HG03354 (cell line): ENCODE measurements at regions not wholly inside any gene's neighbourhood (a gene's known extent, or its start where the extent isn't known, plus 50 kb on each side); places are given as distances from the start of the nearest gene placed in this dataset.
"Not testable (repeated sequence)": the region's sequence is repeated elsewhere in the genome, so short reads cannot be mapped to it uniquely, and the experiment has no call there.

ENCODE experiments used
- ATAC-seq: cut with Tn5 transposase; IDR thresholded peaks from one replicate; pipeline ENCODE4 v1.9.1; 2021; ENCODE audit warnings: mild to moderate bottlenecking; ENCODE audit not compliant: unreplicated experiment, poor library complexity, severe bottlenecking

- ATAC-seq = no peak
These were observed 497.7 kb upstream of the TBL1XR1 start for GRCh38 chr3:177694951-177695350.

DNA sequence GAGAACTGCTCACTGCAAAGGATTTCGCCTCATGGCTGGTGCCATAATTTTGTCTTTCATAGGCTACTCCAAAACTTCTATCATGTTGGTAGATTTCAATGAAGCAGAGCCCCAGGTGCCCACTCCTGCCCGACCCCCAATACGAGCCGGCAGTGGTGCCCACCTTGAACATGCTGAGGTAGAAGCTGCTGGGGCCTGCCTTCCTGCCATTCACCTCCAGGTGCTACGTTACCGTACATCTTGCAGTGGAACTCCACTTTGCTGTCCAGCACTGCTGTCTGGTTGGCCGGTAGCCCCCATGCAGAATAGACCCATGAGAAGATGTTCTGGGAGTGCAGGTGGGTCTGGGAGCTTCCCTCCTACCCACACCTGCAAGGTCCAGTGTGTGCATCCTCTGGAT is 502.8 kb upstream of the TBL1XR1 start:
- ATAC-seq = no peak

GRCh38 chr3:177703788-177704187 is 506.5 kb upstream of the TBL1XR1 start:
- no peak for ATAC-seq

GRCh38 chr3:177705976-177706823 is 508.9 kb upstream of the TBL1XR1 start:
- ATAC-seq = no peak

DNA sequence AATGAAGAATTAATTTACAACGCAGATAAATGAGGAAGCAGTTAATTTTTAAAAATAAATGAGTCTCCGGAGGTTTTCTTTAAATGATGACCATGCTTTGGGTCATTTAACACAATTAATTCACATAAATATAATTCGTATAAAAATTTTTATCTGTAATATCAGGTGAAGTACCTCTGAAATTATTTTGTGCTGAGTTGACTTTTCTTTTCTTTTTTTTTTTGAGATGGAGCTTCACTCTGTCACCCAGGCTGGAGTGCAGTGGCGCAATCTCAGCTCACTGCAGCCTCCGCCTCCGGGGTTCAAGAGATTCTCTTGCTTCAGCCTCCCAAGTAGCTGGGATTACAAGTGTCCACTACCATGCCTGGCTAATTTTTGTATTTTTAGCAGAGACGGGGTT is 512.2 kb upstream of the TBL1XR1 start:
- ATAC-seq = not testable (repeated sequence)

- no peak for ATAC-seq
These were observed 513.2 kb upstream of the TBL1XR1 start for GRCh38 chr3:177710506-177710905.

GRCh38 chr3:177711637-177712036 is 514.4 kb upstream of the TBL1XR1 start:
- no peak for ATAC-seq

DNA sequence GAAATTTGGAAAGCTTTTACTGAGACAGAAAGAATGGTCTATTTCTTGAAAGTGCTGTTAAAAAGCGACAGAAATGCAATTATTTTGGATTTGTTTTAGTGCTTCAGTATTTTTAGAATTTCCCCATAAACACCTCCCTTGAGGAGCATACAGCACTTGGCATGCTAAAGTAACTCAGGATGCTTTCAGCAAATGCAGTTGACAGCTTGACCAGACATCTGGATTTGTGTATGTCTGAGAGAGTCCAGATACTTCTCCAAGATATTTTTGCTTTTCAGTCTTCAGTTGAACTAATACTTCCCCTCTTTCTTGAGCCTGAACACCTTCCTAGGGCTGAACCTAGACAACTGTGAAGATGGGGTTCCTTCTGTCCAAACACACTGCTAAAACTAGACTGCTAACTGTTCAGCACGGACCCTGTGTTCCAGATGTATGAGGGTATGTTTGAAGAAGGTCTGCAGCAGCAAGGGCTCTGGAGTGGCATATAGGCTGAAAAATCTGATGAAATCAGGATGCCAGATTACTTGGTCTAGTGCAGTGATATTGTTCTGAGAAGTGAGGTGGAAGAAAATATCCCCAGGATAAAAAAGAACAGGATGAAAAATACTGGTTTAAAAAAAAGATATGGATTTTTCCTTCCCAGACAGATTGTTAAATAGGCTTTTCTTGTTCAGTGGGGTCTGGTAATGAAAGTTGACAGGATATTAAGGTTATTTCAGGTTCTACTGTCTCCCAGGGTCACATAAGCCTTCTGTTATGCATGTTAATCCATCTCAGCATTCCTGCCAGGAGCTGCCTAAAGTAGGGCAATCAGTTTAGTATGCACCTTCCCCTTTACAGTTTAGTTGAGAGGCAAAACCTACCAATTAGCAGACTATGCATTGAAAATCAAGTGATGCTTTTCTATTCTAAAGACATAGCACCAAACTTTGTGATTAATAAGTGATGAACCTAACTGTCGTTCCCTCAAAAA is 516.9 kb upstream of the TBL1XR1 start:
- no peak for ATAC-seq

DNA sequence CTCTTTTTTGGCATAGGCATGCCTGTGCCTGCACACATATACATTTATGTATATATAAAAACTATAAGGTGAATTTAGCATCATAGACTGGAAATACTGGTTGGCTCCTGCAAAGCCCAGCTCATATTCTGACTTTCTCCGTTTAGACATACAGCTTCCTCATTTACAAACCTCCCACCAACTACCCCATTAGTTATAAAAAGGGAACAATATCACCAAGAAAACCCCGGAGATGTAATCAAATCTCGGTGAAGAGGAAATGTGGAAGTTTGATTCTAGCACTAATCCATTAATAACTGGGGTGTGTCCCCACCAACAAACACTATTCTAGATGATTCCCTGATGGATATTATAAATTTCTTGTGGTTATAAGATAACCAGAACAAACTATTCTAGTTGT is 517.7 kb upstream of the TBL1XR1 start:
- no peak for ATAC-seq

DNA sequence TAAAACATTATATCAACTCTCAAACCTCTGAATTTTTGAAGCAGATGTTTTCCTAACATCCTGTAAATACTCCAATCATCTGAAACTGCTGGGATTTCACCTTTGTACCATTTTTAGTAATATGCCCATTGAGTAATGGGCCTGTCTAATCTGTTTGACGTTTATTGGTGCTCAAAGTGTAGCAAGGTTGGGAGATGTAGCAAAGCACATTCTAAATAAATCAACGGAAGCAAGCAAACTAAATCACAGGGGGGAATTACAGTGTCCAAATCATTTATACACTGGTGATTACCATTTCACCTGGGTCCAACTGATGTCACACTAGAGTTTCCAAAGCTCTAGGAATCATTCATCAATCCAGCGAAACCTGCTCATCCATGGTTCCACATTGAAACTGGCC is 518.7 kb upstream of the TBL1XR1 start:
- ATAC-seq = no peak

DNA sequence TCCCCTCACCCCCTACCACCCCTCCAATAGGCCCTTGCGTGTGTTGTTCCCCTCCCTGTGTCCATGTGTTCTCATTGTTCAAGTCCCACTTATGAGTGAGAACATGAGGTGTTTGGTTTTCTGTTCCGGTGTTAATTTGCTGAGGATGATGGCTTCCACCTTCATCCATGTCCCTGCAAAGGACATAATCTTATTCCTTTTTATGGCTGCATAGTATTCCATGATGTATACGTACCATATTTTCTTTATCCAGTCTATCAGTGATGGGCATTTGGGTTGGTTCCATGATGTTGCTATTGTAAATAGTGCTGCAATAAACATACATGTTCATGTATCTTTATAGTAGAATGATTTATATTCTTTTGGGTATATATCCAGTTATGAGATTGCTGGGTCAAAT is 523.6 kb upstream of the TBL1XR1 start:
- ATAC-seq = not testable (repeated sequence)

DNA sequence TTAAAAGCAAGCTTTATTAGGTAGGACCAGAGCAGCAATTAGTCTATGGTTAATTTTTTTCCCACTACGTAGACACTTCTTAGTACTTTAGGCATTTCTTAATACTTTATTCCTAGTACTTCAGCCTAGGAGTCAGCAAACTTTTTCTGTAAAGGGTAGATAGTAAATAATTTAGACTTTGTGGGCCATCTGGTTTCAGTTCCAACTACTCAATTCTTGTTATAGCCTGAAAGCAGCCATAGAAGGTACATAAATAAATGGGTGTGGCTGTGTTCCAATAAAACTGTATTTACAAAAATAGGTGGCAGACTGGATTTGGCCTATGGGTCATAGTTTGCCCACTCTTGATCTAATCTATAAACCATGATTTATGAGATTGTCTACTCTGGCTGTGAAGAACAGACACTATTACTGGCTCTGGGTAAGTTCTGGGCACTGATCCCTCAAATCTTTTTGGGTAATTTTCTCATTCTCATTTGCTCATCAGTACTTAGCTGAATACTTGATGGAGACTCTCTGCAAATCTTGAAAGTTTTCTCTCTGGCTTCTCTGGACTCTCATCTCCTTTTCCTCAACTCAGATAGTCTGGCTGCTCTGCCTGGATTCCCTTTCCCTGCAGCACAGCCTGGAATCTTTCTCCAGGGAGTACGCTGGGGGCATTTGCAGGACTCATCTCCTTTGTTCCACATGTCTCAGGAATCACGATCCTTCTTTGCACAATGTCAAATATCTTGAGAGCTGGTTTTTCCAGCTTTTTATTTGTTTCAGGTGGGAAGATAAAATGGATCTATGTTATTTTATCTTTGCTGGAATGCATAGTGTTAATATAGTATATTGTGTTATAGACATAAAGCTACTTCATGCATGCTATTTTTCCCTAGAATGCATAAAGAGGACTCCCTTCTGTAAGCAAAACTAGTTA is 524.8 kb upstream of the TBL1XR1 start:
- no peak for ATAC-seq

DNA sequence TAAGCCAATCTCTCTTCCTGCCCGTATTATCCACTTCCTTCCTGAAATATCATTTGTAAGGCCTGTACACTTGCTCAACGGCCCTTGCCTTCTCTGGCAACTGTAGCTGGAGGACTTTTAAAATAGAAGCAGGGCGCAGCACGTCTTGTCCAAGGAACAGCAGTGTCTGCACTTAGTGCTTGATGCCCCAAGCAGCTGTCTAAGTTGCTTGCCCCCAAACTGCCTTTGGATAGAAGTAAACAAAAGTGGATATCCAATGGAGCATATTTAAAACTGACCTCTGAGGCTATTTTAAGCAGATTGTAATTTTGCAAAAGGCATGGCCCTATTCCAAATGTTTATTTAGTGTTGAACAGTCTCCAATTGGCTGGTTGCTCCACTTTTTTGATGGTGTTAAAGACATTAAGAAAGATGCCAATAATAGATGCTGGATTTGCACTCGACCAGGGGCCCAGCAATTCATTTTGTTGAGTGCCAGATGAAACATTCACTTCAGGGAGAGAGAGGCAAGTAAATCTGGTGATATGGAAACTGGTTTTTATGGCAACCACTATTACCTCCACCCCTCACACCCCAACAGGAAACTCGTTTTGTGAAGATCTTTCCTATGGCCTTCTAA is 526.8 kb upstream of the TBL1XR1 start:
- no peak for ATAC-seq

GRCh38 chr3:177725165-177725564 is 527.9 kb upstream of the TBL1XR1 start:
- ATAC-seq = no peak

DNA sequence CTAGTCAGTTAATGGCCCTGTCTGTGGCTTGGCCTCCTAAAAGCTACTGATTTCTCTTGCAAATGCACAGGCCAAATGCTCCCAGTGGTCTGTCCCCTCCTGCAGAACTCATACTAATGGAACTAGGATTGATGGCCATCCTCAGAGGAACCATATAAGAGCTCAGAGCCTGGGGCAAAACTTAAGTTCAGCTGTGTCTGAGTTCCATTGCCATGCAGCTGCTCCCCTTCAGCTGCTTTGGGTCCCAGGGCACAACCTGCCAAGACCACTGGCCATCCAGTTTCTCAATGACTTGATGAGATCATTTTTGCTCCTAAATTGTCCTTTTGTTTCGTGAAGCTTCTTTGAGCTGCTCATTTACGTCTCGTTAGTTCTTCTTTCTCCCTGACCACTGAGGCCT is 529.5 kb upstream of the TBL1XR1 start:
- no peak for ATAC-seq

GRCh38 chr3:177729956-177730681 is 532.8 kb upstream of the TBL1XR1 start:
- no peak for ATAC-seq

GRCh38 chr3:177730814-177731213 is 533.5 kb upstream of the TBL1XR1 start:
- ATAC-seq = no peak

GRCh38 chr3:177731644-177732268 is 534.5 kb upstream of the TBL1XR1 start:
- ATAC-seq = no peak
